ENCODE measurements at regions not wholly inside any gene's neighbourhood (a gene's known extent, or its start where the extent isn't known, plus 50 kb on each side); places are given as distances from the start of the nearest gene placed in this dataset.

- H3K27ac ChIP-seq (replicated peaks), result no peak overlapping the region
- H3K4me1 ChIP-seq, result no peaks in the 10 kb centered on the region
- peaks cover 45% of the 10 kb centered on the region for H3K27me3 ChIP-seq (ENCODE audit: low read depth)
- TF ChIP-seq, protein P1, sequence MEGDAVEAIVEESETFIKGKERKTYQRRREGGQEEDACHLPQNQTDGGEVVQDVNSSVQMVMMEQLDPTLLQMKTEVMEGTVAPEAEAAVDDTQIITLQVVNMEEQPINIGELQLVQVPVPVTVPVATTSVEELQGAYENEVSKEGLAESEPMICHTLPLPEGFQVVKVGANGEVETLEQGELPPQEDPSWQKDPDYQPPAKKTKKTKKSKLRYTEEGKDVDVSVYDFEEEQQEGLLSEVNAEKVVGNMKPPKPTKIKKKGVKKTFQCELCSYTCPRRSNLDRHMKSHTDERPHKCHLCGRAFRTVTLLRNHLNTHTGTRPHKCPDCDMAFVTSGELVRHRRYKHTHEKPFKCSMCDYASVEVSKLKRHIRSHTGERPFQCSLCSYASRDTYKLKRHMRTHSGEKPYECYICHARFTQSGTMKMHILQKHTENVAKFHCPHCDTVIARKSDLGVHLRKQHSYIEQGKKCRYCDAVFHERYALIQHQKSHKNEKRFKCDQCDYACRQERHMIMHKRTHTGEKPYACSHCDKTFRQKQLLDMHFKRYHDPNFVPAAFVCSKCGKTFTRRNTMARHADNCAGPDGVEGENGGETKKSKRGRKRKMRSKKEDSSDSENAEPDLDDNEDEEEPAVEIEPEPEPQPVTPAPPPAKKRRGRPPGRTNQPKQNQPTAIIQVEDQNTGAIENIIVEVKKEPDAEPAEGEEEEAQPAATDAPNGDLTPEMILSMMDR (IDR thresholded peaks at IDR 0.05; ENCODE audit: borderline replicate concordance), result no peak
- intact Hi-C loops (cut with micrococcal nuclease), result no loop called here
- no peaks in the 10 kb centered on the region for H3K9me3 ChIP-seq (replicated peaks)
- no peak for DNase-seq
- H3K4me3 ChIP-seq, result no peak overlapping the region
- no peaks in the 10 kb centered on the region for H3K36me3 ChIP-seq
Measured at GRCh38 chr11:92857407-92857806, 112.0 kb upstream of the MTNR1B start.

DNA sequence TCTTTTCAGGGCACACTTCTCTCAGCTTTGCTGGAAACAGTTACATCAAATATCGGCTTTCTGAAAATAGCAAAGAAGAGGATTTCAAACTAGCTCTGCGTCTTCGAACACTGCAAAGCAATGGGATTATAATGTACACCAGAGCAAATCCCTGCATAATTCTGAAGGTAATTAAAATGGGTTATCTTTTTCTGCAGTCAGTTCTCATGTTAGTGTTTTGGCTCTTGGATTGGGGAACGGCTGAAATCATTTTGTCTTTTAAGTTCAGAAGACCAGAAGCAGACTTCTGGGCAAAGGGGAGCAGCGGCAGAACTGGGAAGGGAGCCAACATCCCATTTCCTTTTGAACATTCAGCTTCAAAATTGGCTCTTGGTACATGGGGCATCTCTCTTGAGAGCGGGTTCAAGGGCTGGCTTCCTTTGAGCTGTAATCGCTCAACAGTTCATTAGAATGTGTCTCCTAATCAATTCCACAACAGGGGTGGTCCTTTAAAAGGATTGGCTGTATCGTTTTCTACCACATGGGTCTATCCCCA, 110.2 kb upstream of the MTNR1B start:
- Histone ChIP-seq H3K27ac (replicated peaks) (no peak overlapping the region), H3K4me3 (no peak overlapping the region), H3K27me3 (ENCODE audit: low read depth) (peaks cover 46% of the 10 kb centered on the region), H3K4me1 (no peaks in the 10 kb centered on the region), H3K9me3 (replicated peaks) (no peaks in the 10 kb centered on the region), H3K36me3 (no peaks in the 10 kb centered on the region)
- TF ChIP-seq, protein P1 (IDR thresholded peaks at IDR 0.05; ENCODE audit: borderline replicate concordance), result no peak
- intact Hi-C loops (cut with micrococcal nuclease), result no loop called here
- no peak for DNase-seq

GRCh38 chr11:92861634-92862033, 107.8 kb upstream of the MTNR1B start:
- Histone ChIP-seq H3K27me3 (ENCODE audit: low read depth) (peaks cover 30% of the 10 kb centered on the region), H3K9me3 (replicated peaks) (no peaks in the 10 kb centered on the region), H3K27ac (replicated peaks) (no peak overlapping the region), H3K4me3 (no peak overlapping the region), H3K36me3 (no peaks in the 10 kb centered on the region), H3K4me1 (no peaks in the 10 kb centered on the region)
- intact Hi-C loops (cut with micrococcal nuclease), result no loop called here
- TF ChIP-seq, protein P1 (IDR thresholded peaks at IDR 0.05; ENCODE audit: borderline replicate concordance), result no peak
- no peak for DNase-seq

- no peak for DNase-seq
- Histone ChIP-seq H3K4me3 (no peak overlapping the region), H3K4me1 (peaks cover 4% of the 10 kb centered on the region), H3K9me3 (replicated peaks) (no peaks in the 10 kb centered on the region), H3K27ac (replicated peaks) (no peak overlapping the region), H3K27me3 (ENCODE audit: low read depth) (peaks cover 16% of the 10 kb centered on the region), H3K36me3 (no peaks in the 10 kb centered on the region)
- intact Hi-C loops (cut with micrococcal nuclease), result no loop called here
- TF ChIP-seq, protein P1 (IDR thresholded peaks at IDR 0.05; ENCODE audit: borderline replicate concordance), result no peak
Measured at GRCh38 chr11:92865352-92865751, 104.1 kb upstream of the MTNR1B start.

DNA sequence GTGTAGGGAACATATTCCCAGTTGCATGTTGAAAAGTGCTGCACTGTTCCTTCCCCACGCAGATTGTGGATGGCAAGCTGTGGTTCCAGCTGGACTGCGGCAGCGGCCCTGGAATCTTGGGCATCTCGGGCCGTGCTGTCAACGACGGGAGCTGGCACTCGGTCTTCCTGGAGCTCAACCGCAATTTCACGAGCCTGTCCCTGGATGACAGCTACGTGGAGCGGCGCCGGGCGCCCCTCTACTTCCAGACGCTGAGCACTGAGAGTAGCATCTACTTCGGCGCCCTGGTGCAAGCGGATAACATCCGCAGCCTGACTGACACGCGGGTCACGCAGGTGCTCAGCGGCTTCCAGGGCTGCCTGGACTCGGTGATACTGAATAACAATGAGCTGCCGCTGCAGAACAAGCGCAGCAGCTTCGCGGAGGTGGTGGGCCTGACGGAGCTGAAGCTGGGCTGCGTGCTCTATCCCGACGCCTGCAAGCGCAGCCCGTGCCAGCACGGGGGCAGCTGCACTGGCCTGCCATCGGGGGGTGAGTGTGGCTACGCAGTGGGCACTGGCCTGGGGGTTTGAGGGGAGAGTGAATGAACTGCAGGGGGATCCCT, 102.7 kb upstream of the MTNR1B start:
- H3K27ac ChIP-seq (replicated peaks), result no peak overlapping the region
- peaks cover 12% of the 10 kb centered on the region for H3K27me3 ChIP-seq (ENCODE audit: low read depth)
- H3K4me3 ChIP-seq, result peak overlapping the region; percentile 29
- TF ChIP-seq, protein P1 (IDR thresholded peaks at IDR 0.05; ENCODE audit: borderline replicate concordance), result no peak
- no peaks in the 10 kb centered on the region for H3K36me3 ChIP-seq
- no peaks in the 10 kb centered on the region for H3K9me3 ChIP-seq (replicated peaks)
- peak; percentile 38 for DNase-seq
- H3K4me1 ChIP-seq, result peaks cover 6% of the 10 kb centered on the region
- intact Hi-C loops (cut with micrococcal nuclease), result no loop called here

Data from left ventricle myocardium inferior (tissue), 1 donor.